H9 (cell line): ENCODE measurements at regions not wholly inside any gene's neighbourhood (a gene's known extent, or its start where the extent isn't known, plus 50 kb on each side); places are given as distances from the start of the nearest gene placed in this dataset.

Source experiments
- DNase-seq: peaks from one replicate; pipeline ENCODE4 v3.0.0-alpha.2; 2017
- H2AFZ ChIP-seq: one replicate; pipeline ENCODE4 v1.6.1; 2013; ENCODE audit warnings: mild to moderate bottlenecking, low read length, control low read depth, moderate library complexity
- H2AK5ac ChIP-seq: 2 replicates; pipeline ENCODE4 v1.6.1; 2013; ENCODE audit warnings: low read length, control low read depth, mixed read lengths; ENCODE audit not compliant: insufficient read length
- H2BK120ac ChIP-seq: one replicate; pipeline ENCODE4 v1.6.1; 2013; ENCODE audit warnings: low read depth, mild to moderate bottlenecking, low read length, control low read depth, inconsistent platforms; ENCODE audit not compliant: poor library complexity, severe bottlenecking
- H2BK12ac ChIP-seq: 2 replicates; pipeline ENCODE4 v1.6.1; 2013; ENCODE audit warnings: low read length, control low read depth, mixed read lengths, low read depth; ENCODE audit not compliant: insufficient read length
- H2BK15ac ChIP-seq: 2 replicates; pipeline ENCODE4 v1.6.1; 2013; ENCODE audit warnings: low read depth, low read length, control low read depth
- H2BK20ac ChIP-seq: one replicate; pipeline ENCODE4 v1.6.1; 2013; ENCODE audit warnings: low read depth, mild to moderate bottlenecking, low read length, control low read depth, inconsistent platforms; ENCODE audit not compliant: poor library complexity, severe bottlenecking
- H2BK5ac ChIP-seq: 2 replicates; pipeline ENCODE4 v1.6.1; 2013; ENCODE audit warnings: low read length, control low read depth, mixed read lengths; ENCODE audit not compliant: insufficient read length
- H3K14ac ChIP-seq: 2 replicates; pipeline ENCODE4 v1.6.1; 2013; ENCODE audit warnings: low read length, control low read depth; ENCODE audit not compliant: insufficient read depth
- H3K18ac ChIP-seq: 2 replicates; pipeline ENCODE4 v1.6.1; 2013; ENCODE audit warnings: low read depth, mild to moderate bottlenecking, mixed read lengths, low read length, control low read depth; ENCODE audit not compliant: insufficient read length
- H3K23ac ChIP-seq: 2 replicates; pipeline ENCODE4 v1.6.1; 2013; ENCODE audit warnings: low read length, control low read depth, mixed read lengths, low read depth; ENCODE audit not compliant: insufficient read length
- H3K23me2 ChIP-seq: 2 replicates; pipeline ENCODE4 v1.6.1; 2013; ENCODE audit warnings: low read depth, mild to moderate bottlenecking, mixed read lengths, low read length, control low read depth; ENCODE audit not compliant: insufficient read length, poor library complexity, severe bottlenecking
- H3K27ac ChIP-seq: 2 replicates; pipeline ENCODE4 v1.5.1; 2013; ENCODE audit warnings: low read length, control low read depth, mixed read lengths, low read depth; ENCODE audit not compliant: insufficient read length
- H3K27me3 ChIP-seq: 2 replicates; pipeline ENCODE4 v1.6.1; 2013; ENCODE audit warnings: low read length, control low read depth, inconsistent platforms; ENCODE audit not compliant: insufficient read depth
- H3K4ac ChIP-seq: 2 replicates; pipeline ENCODE4 v1.6.1; 2013; ENCODE audit warnings: low read depth, mild to moderate bottlenecking, control low read depth, inconsistent platforms, low read length, moderate library complexity
- H3K4me1 ChIP-seq: 2 replicates; pipeline ENCODE4 v1.6.1; 2013; ENCODE audit warnings: low read length, control low read depth, inconsistent platforms; ENCODE audit not compliant: insufficient read depth
- H3K4me2 ChIP-seq: 2 replicates; pipeline ENCODE4 v1.6.1; 2013; ENCODE audit warnings: low read length, control low read depth, mixed read lengths; ENCODE audit not compliant: insufficient read length, insufficient read depth
- H3K56ac ChIP-seq: 2 replicates; pipeline ENCODE4 v1.6.1; 2013; ENCODE audit warnings: low read depth, mild to moderate bottlenecking, mixed read lengths, low read length, control low read depth; ENCODE audit not compliant: insufficient read length
- H3K79me1 ChIP-seq: 2 replicates; pipeline ENCODE4 v1.6.1; 2013; ENCODE audit warnings: low read depth, mild to moderate bottlenecking, moderate library complexity, low read length, control low read depth, inconsistent platforms; ENCODE audit not compliant: insufficient read depth, poor library complexity, severe bottlenecking
- H3K79me2 ChIP-seq: 2 replicates; pipeline ENCODE4 v1.6.1; 2013; ENCODE audit warnings: low read length, control low read depth, inconsistent platforms; ENCODE audit not compliant: insufficient read depth
- H3K9ac ChIP-seq: 2 replicates; pipeline ENCODE4 v1.6.1; 2013; ENCODE audit warnings: low read length, control low read depth, mixed read lengths; ENCODE audit not compliant: insufficient read length; ENCODE audit errors: extremely low read depth
- H3K9me3 ChIP-seq: one replicate; pipeline ENCODE4 v1.6.1; 2013; ENCODE audit warnings: low read depth, low read length, inconsistent platforms; ENCODE audit not compliant: control insufficient read depth
- H3T11ph ChIP-seq: one replicate; pipeline ENCODE4 v1.6.1; 2013; ENCODE audit warnings: mild to moderate bottlenecking, low read length, control low read depth, inconsistent platforms
- H4K20me1 ChIP-seq: one replicate; pipeline ENCODE4 v1.6.1; 2013; ENCODE audit not compliant: control insufficient read depth, insufficient read length, insufficient read depth
- H4K5ac ChIP-seq: 2 replicates; pipeline ENCODE4 v1.6.1; 2013; ENCODE audit warnings: low read depth, mild to moderate bottlenecking, mixed read lengths, low read length, control low read depth; ENCODE audit not compliant: insufficient read length
- H4K8ac ChIP-seq: replicated peaks from 2 replicates; pipeline ENCODE4 v1.6.1; 2013; ENCODE audit warnings: low read length, control low read depth, mixed read lengths, low read depth; ENCODE audit not compliant: insufficient read length
- H4K91ac ChIP-seq: 2 replicates; pipeline ENCODE4 v1.6.1; 2013; ENCODE audit warnings: low read depth, mild to moderate bottlenecking, moderate library complexity, mixed read lengths, low read length, control low read depth; ENCODE audit not compliant: insufficient read length
- H3K27ac Mint-ChIP-seq, 3 experiments: 2 replicates in 2 of 3; 3 replicates in 1 of 3; pipeline ENCODE4 v1.8.0; 2020 to 2021; ENCODE audit warnings: mixed read lengths in 3 of 3, mild to moderate bottlenecking in 1 of 3, moderate library complexity in 1 of 3
- H3K27me3 Mint-ChIP-seq: 2 replicates; pipeline ENCODE4 v1.8.0; 2021; ENCODE audit warnings: low read depth, mild to moderate bottlenecking, moderate library complexity, mixed read lengths
- H3K36me3 Mint-ChIP-seq, 3 experiments: 2 replicates in 2 of 3; 3 replicates in 1 of 3; pipeline ENCODE4 v1.8.0; 2020 to 2021; ENCODE audit warnings: low read depth in 3 of 3, mixed read lengths in 3 of 3; ENCODE audit not compliant: insufficient read depth in 1 of 3
- H3K4me1 Mint-ChIP-seq, 2 experiments: 2 replicates each; pipeline ENCODE4 v1.8.0; 2020; ENCODE audit warnings: mixed read lengths in 2 of 2
- H3K4me3 Mint-ChIP-seq, 2 experiments: 2 replicates in 1 of 2; 3 replicates in 1 of 2; pipeline ENCODE4 v1.8.0; 2020 to 2021; ENCODE audit warnings: mild to moderate bottlenecking in 2 of 2, mixed read lengths in 2 of 2, moderate library complexity in 1 of 2
- H3K9me3 Mint-ChIP-seq, 2 experiments: 2 replicates in 1 of 2; 3 replicates in 1 of 2; pipeline ENCODE4 v1.8.0; 2020; ENCODE audit warnings: mild to moderate bottlenecking in 2 of 2, mixed read lengths in 2 of 2, moderate library complexity in 1 of 2
- WGBS: extraction: QIAGEN DNeasy Blood & Tissue Kit; methylation state at CpG from one replicate; pipeline ENCODE4 v1.1.7; 2013; ENCODE audit warnings: missing lambda C conversion rate, low lambda C conversion rate, mixed read lengths; ENCODE audit not compliant: insufficient read length; ENCODE audit errors: extremely low coverage; 5-methylcytosine and 5-hydroxymethylcytosine counted together
- TF ChIP-seq, protein P1 (sequence below): fragments of 200-600 bp; sonication (generic); conservative IDR thresholded peaks from 3 replicates; pipeline ENCODE4 v1.8.0; 2021; ENCODE audit warnings: antibody characterized with exemption, mild to moderate bottlenecking

DNA sequence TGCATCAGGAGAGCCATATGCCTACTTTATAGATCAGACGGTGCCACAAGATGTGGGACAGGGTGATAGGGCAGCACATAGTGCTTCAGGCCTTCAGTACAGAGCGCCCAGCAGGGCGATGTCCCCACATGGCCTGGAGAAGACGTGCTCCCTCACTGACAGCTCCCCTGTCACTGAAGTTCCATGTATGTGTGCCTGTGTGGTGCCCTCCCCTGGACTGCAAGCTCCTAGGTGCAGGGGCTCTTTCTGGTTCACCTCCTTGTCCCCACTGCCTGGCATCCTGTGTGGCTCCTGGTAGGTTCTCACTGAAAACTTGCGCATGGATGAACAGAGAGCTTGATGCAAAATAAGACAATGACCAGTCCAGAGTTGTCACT lies 233.1 kb downstream of the GADD45G start:
- no peak overlapping the region for H3K23ac ChIP-seq
- no peak overlapping the region for H2BK20ac ChIP-seq
- H2AK5ac ChIP-seq = no peak overlapping the region
- no peak overlapping the region for H2BK5ac ChIP-seq
- no peak overlapping the region for H3K56ac ChIP-seq
- no peak for DNase-seq
- Mint-ChIP-seq H3K36me3 (peaks cover 0 to 2% (median 0%) of the 10 kb centered on the region in 3 experiments; a peak in 1 of 7 replicates), H3K4me3 (no peak overlapping the region; a peak in 1 of 5 replicates), H3K27me3 (peaks cover 7% of the 10 kb centered on the region), H3K4me1 (peaks cover 39 to 49% of the 10 kb centered on the region in 2 experiments), H3K27ac (peak overlapping the region in 1 of 3 experiments; percentile 6; a peak in 1 of 7 replicates), H3K9me3 (no peaks in the 10 kb centered on the region)
- H3K27me3 ChIP-seq = no peaks in the 10 kb centered on the region
- H4K8ac ChIP-seq = no peak overlapping the region
- H3K4ac ChIP-seq = no peak overlapping the region
- no peak overlapping the region for H2BK120ac ChIP-seq
- no peak overlapping the region for H2BK15ac ChIP-seq
- no CpG with 5 or more reads among the region's 5 CpGs for WGBS
- no peaks in the 10 kb centered on the region for H3K79me2 ChIP-seq
- no peak overlapping the region for H3K14ac ChIP-seq
- H3T11ph ChIP-seq = no peak overlapping the region
- no peak overlapping the region for H3K9ac ChIP-seq
- no peaks in the 10 kb centered on the region for H4K20me1 ChIP-seq
- no peak overlapping the region for H2BK12ac ChIP-seq
- H3K27ac ChIP-seq = no peak overlapping the region
- TF ChIP-seq, protein P1, sequence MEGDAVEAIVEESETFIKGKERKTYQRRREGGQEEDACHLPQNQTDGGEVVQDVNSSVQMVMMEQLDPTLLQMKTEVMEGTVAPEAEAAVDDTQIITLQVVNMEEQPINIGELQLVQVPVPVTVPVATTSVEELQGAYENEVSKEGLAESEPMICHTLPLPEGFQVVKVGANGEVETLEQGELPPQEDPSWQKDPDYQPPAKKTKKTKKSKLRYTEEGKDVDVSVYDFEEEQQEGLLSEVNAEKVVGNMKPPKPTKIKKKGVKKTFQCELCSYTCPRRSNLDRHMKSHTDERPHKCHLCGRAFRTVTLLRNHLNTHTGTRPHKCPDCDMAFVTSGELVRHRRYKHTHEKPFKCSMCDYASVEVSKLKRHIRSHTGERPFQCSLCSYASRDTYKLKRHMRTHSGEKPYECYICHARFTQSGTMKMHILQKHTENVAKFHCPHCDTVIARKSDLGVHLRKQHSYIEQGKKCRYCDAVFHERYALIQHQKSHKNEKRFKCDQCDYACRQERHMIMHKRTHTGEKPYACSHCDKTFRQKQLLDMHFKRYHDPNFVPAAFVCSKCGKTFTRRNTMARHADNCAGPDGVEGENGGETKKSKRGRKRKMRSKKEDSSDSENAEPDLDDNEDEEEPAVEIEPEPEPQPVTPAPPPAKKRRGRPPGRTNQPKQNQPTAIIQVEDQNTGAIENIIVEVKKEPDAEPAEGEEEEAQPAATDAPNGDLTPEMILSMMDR = no peak
- H3K18ac ChIP-seq = no peak overlapping the region
- no peaks in the 10 kb centered on the region for H3K23me2 ChIP-seq
- no peak overlapping the region for H4K5ac ChIP-seq
- H4K91ac ChIP-seq = no peak overlapping the region
- H2AFZ ChIP-seq = no peak overlapping the region
- no peaks in the 10 kb centered on the region for H3K9me3 ChIP-seq
- H3K4me1 ChIP-seq = peaks cover 4% of the 10 kb centered on the region; the same call in 1 of the 2 replicates
- no peak overlapping the region for H3K4me2 ChIP-seq
- H3K79me1 ChIP-seq = no peaks in the 10 kb centered on the region
